ENCODE measurements at regions not wholly inside any gene's neighbourhood (a gene's known extent, or its start where the extent isn't known, plus 50 kb on each side); places are given as distances from the start of the nearest gene placed in this dataset.

DNA sequence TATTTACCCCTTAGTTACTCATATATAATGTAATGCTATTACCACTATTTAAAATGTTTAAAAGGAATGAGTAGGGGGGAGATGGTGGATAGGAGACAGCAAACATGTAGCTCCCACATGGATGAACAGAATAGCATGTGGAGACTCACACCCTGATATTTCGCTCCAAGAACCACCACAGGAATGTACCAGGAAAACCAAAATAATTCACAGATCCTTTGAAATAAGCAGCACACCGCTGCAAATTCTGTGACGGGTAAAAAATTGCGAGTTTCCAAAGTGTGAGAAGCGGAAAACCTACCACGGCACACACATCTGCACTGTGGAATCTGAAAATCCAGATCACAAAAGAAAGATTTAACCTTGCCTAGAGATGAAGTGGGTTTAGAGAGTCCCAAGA is 428.2 kb downstream of the TLL1 start:
- Histone ChIP-seq H2AFZ (ENCODE audit: low read length) (no peak overlapping the region), H3K18ac (ENCODE audit: extremely low read depth, low read length) (no peak overlapping the region), H3K23ac (ENCODE audit: insufficient read length) (no peak overlapping the region), H2AK5ac (ENCODE audit: low read depth, low read length) (no peak overlapping the region), H2BK5ac (ENCODE audit: low read depth, low read length) (no peak overlapping the region), H3K4me1 (replicated peaks in 1 of 4; ENCODE audit: control insufficient read depth in 3 of 4, insufficient read depth in 4 of 4, low read length in 3 of 4) (no peaks in the 10 kb centered on the region), H2BK20ac (ENCODE audit: low read length) (no peak overlapping the region), H4K20me1 (replicated peaks in 1 of 2; ENCODE audit: control insufficient read depth in 1 of 2, insufficient read depth in 2 of 2, low read length in 2 of 2) (no peaks in the 10 kb centered on the region), H3K79me2 (ENCODE audit: control insufficient read depth in 1 of 2, insufficient read depth in 2 of 2, low read length in 2 of 2) (no peaks in the 10 kb centered on the region), H4K8ac (ENCODE audit: extremely low read depth, insufficient read depth, low read length) (no peak overlapping the region), H3K4me3 (ENCODE audit: extremely low read depth in 1 of 4, insufficient read depth in 2 of 4, low read depth in 3 of 4, low read length in 4 of 4) (no peak overlapping the region), H3K27ac (ENCODE audit: low read depth, low read length) (no peak overlapping the region), H2BK15ac (ENCODE audit: low read length) (no peak overlapping the region), H3K4me2 (ENCODE audit: insufficient read depth in 1 of 2, low read depth in 2 of 2, low read length in 2 of 2) (no peak overlapping the region), H4K5ac (ENCODE audit: insufficient read length, low read depth, low read length) (no peak overlapping the region), H2BK120ac (replicated peaks; ENCODE audit: low read depth, low read length) (no peak overlapping the region), H3K14ac (ENCODE audit: insufficient read length) (no peak overlapping the region), H3K36me3 (ENCODE audit: control insufficient read depth in 2 of 4, insufficient read depth in 4 of 4, low read length in 3 of 4) (no peaks in the 10 kb centered on the region), H2BK12ac (ENCODE audit: low read depth, low read length) (no peak overlapping the region), H4K91ac (replicated peaks; ENCODE audit: insufficient read length, low read length) (no peak overlapping the region), H3K9ac (replicated peaks in 1 of 4; ENCODE audit: extremely low read depth in 1 of 4, low read depth in 3 of 4, low read length in 3 of 4) (no peak overlapping the region), H3K56ac (replicated peaks; ENCODE audit: insufficient read length, low read depth, low read length) (no peak overlapping the region), H3K23me2 (ENCODE audit: low read depth, low read length) (no peaks in the 10 kb centered on the region), H3K27me3 (replicated peaks in 1 of 4; ENCODE audit: control insufficient read depth in 3 of 4, extremely low read depth in 1 of 4, insufficient read depth in 3 of 4, low read length in 3 of 4) (no peaks in the 10 kb centered on the region), H3K79me1 (ENCODE audit: low read depth, low read length) (no peaks in the 10 kb centered on the region), H3K9me3 (ENCODE audit: insufficient read depth in 2 of 2, low read depth in 1 of 2, low read length in 1 of 2) (no peaks in the 10 kb centered on the region), H3K4ac (replicated peaks; ENCODE audit: insufficient read length, low read depth, low read length) (no peak overlapping the region)
- ChIA-PET CTCF (ENCODE audit: partially characterized antibody) (interaction anchor here (1.1 to 1.6 kb wide), 2 partner anchors 26 to 42 kb away, joined by 3 read pairs; no protein-coding TSS in a partner anchor), POLR2A (ENCODE audit: partially characterized antibody) (no interaction called here)
- WGBS, 2 experiments (ENCODE audit: extremely low coverage in 1 of 2, insufficient coverage in 1 of 2, insufficient read length in 1 of 2, insufficient replicate concordance in 2 of 2, low coverage in 1 of 2, low lambda C conversion rate in 2 of 2, missing lambda C conversion rate in 1 of 2) = 96% methylated on average over 6 of the region's 6 CpGs; no CpG with 5 or more reads in 1 of the 2 experiments
- FAIRE-seq (no peak), DNase-seq (ENCODE audit: low read depth in 1 of 2, low spot score in 2 of 2) (no peak)
- TF ChIP-seq KDM5A (IDR thresholded peaks at IDR 0.05; ENCODE audit: low read length) = no peak
- TF ChIP-seq HDAC6 (IDR thresholded peaks at IDR 0.05; ENCODE audit: low read depth, low read length) = no peak
